IMR-90 (cell line): ENCODE measurements at regions not wholly inside any gene's neighbourhood (a gene's known extent, or its start where the extent isn't known, plus 50 kb on each side); places are given as distances from the start of the nearest gene placed in this dataset.

Experiments
- CEBPB ChIP-seq: IDR thresholded peaks from 2 replicates; pipeline ENCODE4 v1.6.1; 2012; ENCODE audit warnings: low read depth, low read length, improper control_type of control experiment
- CTCF ChIP-seq: conservative IDR thresholded peaks from 2 replicates; pipeline ENCODE4 v1.5.1; 2012; ENCODE audit warnings: mild to moderate bottlenecking, low read depth, low read length, improper control_type of control experiment
- MAFK ChIP-seq: IDR thresholded peaks from 2 replicates; pipeline ENCODE4 v1.6.1; 2012; ENCODE audit warnings: low read depth, low read length, improper control_type of control experiment
- RCOR1 ChIP-seq: IDR thresholded peaks from 2 replicates; pipeline ENCODE4 v1.6.1; 2012; ENCODE audit warnings: mild to moderate bottlenecking, low read length, improper control_type of control experiment; ENCODE audit not compliant: insufficient replicate concordance

DNA sequence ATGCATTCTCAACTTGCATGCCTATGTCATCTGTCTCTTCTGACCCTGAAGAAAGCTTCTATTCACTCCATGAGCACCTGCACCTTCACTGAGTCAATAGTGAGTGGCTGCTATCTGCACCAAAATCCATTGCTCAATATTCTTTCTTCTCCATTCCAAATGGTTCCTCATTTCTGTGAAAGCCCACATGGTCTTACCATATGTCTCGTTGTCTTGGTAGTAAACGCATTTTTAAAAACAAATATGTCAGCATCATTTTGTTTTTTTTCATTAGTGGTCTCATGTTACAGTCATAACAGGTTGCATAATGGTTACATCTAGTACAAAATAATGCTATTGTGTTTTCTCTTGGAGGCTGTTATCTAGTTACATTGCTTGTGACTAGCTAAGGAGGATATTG is 106.9 kb upstream of the CPM start:
- no peak for TF ChIP-seq CTCF
- TF ChIP-seq CEBPB = no peak
- TF ChIP-seq MAFK = no peak
- TF ChIP-seq RCOR1 = no peak
